Nephron (organoid): ENCODE measurements at regions not wholly inside any gene's neighbourhood (a gene's known extent, or its start where the extent isn't known, plus 50 kb on each side); places are given as distances from the start of the nearest gene placed in this dataset.
"Not testable (repeated sequence)": the region's sequence is repeated elsewhere in the genome, so short reads cannot be mapped to it uniquely, and the experiment has no call there.

Source experiments
- H3K27ac Mint-ChIP-seq, 3 experiments: 2 replicates each; pipeline ENCODE4 v1.8.0; 2020; ENCODE audit warnings: mixed read lengths in 3 of 3, mild to moderate bottlenecking in 2 of 3, moderate library complexity in 1 of 3
- H3K27me3 Mint-ChIP-seq: 2 replicates; pipeline ENCODE4 v1.8.0; 2021; ENCODE audit warnings: low read depth, mild to moderate bottlenecking, moderate library complexity, mixed read lengths
- H3K36me3 Mint-ChIP-seq: 2 replicates; pipeline ENCODE4 v1.8.0; 2020; ENCODE audit warnings: low read depth, mixed read lengths
- H3K4me1 Mint-ChIP-seq: 2 replicates; pipeline ENCODE4 v1.8.0; 2020; ENCODE audit warnings: mixed read lengths
- H3K4me3 Mint-ChIP-seq, 3 experiments: 2 replicates each; pipeline ENCODE4 v1.8.0; 2020; ENCODE audit warnings: mild to moderate bottlenecking in 3 of 3, mixed read lengths in 3 of 3, moderate library complexity in 2 of 3
- H3K9me3 Mint-ChIP-seq: 2 replicates; pipeline ENCODE4 v1.8.0; 2020; ENCODE audit warnings: mixed read lengths
- TF ChIP-seq, protein P1 (sequence below), 3 experiments: fragments of 200-600 bp; sonication (generic); IDR thresholded peaks; one replicate each; pipeline ENCODE4 v1.5.0; 2021; ENCODE audit warnings: antibody characterized with exemption in 3 of 3; ENCODE audit not compliant: unreplicated experiment in 3 of 3

DNA sequence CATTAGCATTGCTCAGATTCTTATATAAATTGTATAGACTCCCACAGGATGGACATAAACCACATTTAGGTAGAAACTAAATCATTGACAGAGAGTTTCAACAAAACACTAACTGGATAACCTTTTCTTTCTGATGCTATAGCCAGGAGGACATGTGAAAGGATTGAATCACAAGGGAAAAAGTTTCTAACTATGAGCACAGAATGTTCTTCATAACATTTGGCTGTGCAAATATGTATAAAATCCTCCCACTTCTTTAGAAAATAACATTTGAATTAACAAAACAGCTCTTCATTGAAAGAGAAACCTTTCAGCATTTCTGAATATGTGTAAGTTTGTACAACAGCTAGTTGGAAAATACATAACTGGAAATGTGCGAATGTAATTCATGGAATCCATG, 167.3 kb downstream of the TBX15 start:
- no peaks in the 10 kb centered on the region for H3K36me3 Mint-ChIP-seq
- no peak overlapping the region for H3K4me3 Mint-ChIP-seq
- peaks cover 8% of the 10 kb centered on the region for H3K4me1 Mint-ChIP-seq
- TF ChIP-seq, protein P1, sequence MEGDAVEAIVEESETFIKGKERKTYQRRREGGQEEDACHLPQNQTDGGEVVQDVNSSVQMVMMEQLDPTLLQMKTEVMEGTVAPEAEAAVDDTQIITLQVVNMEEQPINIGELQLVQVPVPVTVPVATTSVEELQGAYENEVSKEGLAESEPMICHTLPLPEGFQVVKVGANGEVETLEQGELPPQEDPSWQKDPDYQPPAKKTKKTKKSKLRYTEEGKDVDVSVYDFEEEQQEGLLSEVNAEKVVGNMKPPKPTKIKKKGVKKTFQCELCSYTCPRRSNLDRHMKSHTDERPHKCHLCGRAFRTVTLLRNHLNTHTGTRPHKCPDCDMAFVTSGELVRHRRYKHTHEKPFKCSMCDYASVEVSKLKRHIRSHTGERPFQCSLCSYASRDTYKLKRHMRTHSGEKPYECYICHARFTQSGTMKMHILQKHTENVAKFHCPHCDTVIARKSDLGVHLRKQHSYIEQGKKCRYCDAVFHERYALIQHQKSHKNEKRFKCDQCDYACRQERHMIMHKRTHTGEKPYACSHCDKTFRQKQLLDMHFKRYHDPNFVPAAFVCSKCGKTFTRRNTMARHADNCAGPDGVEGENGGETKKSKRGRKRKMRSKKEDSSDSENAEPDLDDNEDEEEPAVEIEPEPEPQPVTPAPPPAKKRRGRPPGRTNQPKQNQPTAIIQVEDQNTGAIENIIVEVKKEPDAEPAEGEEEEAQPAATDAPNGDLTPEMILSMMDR (IDR thresholded peaks at IDR 0.05; ENCODE audit: unreplicated experiment in 3 of 3) = no peak
- no peaks in the 10 kb centered on the region for H3K9me3 Mint-ChIP-seq
- no peaks in the 10 kb centered on the region for H3K27me3 Mint-ChIP-seq
- H3K27ac Mint-ChIP-seq = no peak overlapping the region

DNA sequence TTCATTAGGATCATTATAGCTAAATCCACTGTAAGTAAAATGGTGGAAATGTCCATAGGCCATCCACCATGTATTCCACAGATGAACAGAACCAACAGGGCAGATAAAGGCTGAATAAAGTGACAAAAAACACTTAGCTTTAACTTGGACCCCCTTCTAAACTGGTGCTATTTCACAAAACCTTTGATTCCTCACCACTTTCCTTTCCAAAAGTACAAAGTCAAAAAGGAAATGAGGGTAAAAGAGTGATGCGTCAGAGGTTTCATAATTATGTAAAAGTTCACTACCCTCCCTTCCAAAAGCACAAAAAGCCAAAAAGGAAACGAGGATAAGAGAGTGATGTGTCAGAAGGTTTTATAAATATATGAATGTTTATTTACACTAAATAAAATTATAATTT, 172.2 kb downstream of the TBX15 start:
- Mint-ChIP-seq H3K36me3 (no peaks in the 10 kb centered on the region), H3K4me1 (peaks cover 8% of the 10 kb centered on the region), H3K27me3 (no peaks in the 10 kb centered on the region), H3K4me3 (no peak overlapping the region), H3K9me3 (no peaks in the 10 kb centered on the region), H3K27ac (no peak overlapping the region)
- TF ChIP-seq, protein P1 (IDR thresholded peaks at IDR 0.05; ENCODE audit: unreplicated experiment in 3 of 3) = no peak

GRCh38 chr1:118812555-118812954, 175.6 kb downstream of the TBX15 start:
- TF ChIP-seq, protein P1 (IDR thresholded peaks at IDR 0.05; ENCODE audit: unreplicated experiment in 3 of 3) = no peak
- Mint-ChIP-seq H3K36me3 (no peaks in the 10 kb centered on the region), H3K4me1 (peaks cover 8% of the 10 kb centered on the region), H3K4me3 (no peak overlapping the region), H3K9me3 (no peaks in the 10 kb centered on the region), H3K27ac (no peak overlapping the region), H3K27me3 (no peaks in the 10 kb centered on the region)

- Mint-ChIP-seq H3K4me1 (no peaks in the 10 kb centered on the region), H3K36me3 (no peaks in the 10 kb centered on the region), H3K9me3 (no peaks in the 10 kb centered on the region), H3K27me3 (no peaks in the 10 kb centered on the region), H3K4me3 (no peak overlapping the region), H3K27ac (no peak overlapping the region)
- TF ChIP-seq, protein P1 (IDR thresholded peaks at IDR 0.05; ENCODE audit: unreplicated experiment in 3 of 3) = no peak
Measured at GRCh38 chr1:118811156-118811555, 177.0 kb downstream of the TBX15 start.

DNA sequence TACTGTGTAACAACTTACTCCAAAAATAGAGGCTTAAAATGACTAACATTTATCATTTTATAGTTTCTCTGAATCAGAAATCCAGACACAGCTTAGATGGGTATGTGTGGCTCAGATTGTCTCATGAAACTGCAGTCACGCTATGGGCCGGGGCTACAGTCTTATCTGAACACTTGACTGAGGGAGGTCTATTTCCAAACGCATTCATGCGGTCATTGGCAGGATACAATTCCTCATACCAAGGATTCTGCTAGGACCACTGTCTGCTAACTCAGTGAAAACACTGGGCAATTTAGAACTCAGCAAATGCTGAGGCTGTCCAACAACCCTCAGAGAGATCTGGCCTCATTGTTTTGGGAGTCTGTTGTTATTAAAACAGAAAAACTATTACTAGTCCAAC, 178.6 kb downstream of the TBX15 start:
- Mint-ChIP-seq H3K4me3 (no peak overlapping the region), H3K4me1 (no peaks in the 10 kb centered on the region), H3K27me3 (no peaks in the 10 kb centered on the region), H3K27ac (no peak overlapping the region), H3K9me3 (no peaks in the 10 kb centered on the region), H3K36me3 (no peaks in the 10 kb centered on the region)
- TF ChIP-seq, protein P1 (IDR thresholded peaks at IDR 0.05; ENCODE audit: unreplicated experiment in 3 of 3) = no peak

DNA sequence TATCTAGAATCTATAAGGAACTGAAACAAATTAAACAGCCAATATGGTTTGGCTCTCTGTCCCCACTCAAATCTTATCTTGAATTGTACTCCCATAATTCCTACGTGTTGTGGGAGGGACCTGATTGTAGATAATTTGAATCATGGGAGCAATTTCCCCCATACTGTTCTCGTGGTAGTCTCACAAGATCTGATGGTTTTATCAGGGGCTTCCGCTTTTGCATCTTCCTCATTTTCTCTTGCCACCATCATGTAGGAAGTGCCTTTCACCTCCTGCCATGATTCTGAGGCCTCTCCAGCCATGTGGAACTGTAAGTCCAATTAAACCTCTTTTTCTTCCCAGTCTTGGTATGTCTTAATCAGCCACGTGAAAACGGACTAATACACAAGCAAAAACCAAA, 185.0 kb downstream of the TBX15 start:
- not testable (repeated sequence) for H3K27ac Mint-ChIP-seq, H3K27me3 Mint-ChIP-seq, H3K9me3 Mint-ChIP-seq, H3K36me3 Mint-ChIP-seq, H3K4me3 Mint-ChIP-seq, H3K4me1 Mint-ChIP-seq
